Epithelial cell of prostate (primary cell): ENCODE measurements at regions not wholly inside any gene's neighbourhood (a gene's known extent, or its start where the extent isn't known, plus 50 kb on each side); places are given as distances from the start of the nearest gene placed in this dataset.

ENCODE experiments used
- DNase-seq: peaks from one replicate; pipeline ENCODE4 v3.0.0-alpha.2; 2011; ENCODE audit warnings: low read depth, low spot score
- H3K27ac ChIP-seq: fragments of 450-650 bp; 2 replicates; pipeline ENCODE4 v1.5.1; 2017; ENCODE audit warnings: mild to moderate bottlenecking

GRCh38 chr2:14255135-14255820 is 377.2 kb upstream of the LRATD1 start:
- no peak for DNase-seq
- H3K27ac ChIP-seq, result no peak overlapping the region

- H3K27ac ChIP-seq, result peak overlapping the region; percentile 76
- DNase-seq, result no peak
Observed at GRCh38 chr2:14256890-14257289, 375.6 kb upstream of the LRATD1 start.

- peak overlapping the region; percentile 76 for H3K27ac ChIP-seq
- DNase-seq, result no peak
Observed at GRCh38 chr2:14257801-14258507, 374.6 kb upstream of the LRATD1 start.

- H3K27ac ChIP-seq, result no peak overlapping the region
- DNase-seq, result no peak
Observed at GRCh38 chr2:14261771-14262170, 370.7 kb upstream of the LRATD1 start.

GRCh38 chr2:14263053-14263452 is 369.5 kb upstream of the LRATD1 start:
- no peak overlapping the region for H3K27ac ChIP-seq
- DNase-seq, result no peak

GRCh38 chr2:14270036-14270582 is 362.4 kb upstream of the LRATD1 start:
- H3K27ac ChIP-seq, result no peak overlapping the region
- DNase-seq, result no peak

- no peak for DNase-seq
- no peak overlapping the region for H3K27ac ChIP-seq
Observed at GRCh38 chr2:14272396-14273075, 360.0 kb upstream of the LRATD1 start.

- DNase-seq, result no peak
- no peak overlapping the region for H3K27ac ChIP-seq
Observed at GRCh38 chr2:14273650-14274049, 358.9 kb upstream of the LRATD1 start.

GRCh38 chr2:14284244-14284643 is 348.3 kb upstream of the LRATD1 start:
- no peak overlapping the region for H3K27ac ChIP-seq
- no peak for DNase-seq

GRCh38 chr2:14285812-14286211 is 346.7 kb upstream of the LRATD1 start:
- peak overlapping the region; percentile 11 for H3K27ac ChIP-seq
- DNase-seq, result peak; percentile 34

GRCh38 chr2:14288016-14288415 is 344.5 kb upstream of the LRATD1 start:
- H3K27ac ChIP-seq, result peak overlapping the region; percentile 63
- peak; percentile 98 for DNase-seq

- no peak for DNase-seq
- H3K27ac ChIP-seq, result no peak overlapping the region
Observed at GRCh38 chr2:14292964-14293363, 339.6 kb upstream of the LRATD1 start.

- H3K27ac ChIP-seq, result peak overlapping the region; percentile 85
- DNase-seq, result peak; percentile 98
Observed at GRCh38 chr2:14297340-14297739, 335.2 kb upstream of the LRATD1 start.

- peak overlapping the region; percentile 85 for H3K27ac ChIP-seq
- no peak for DNase-seq
Observed at GRCh38 chr2:14297906-14298305, 334.6 kb upstream of the LRATD1 start.

- no peak for DNase-seq
- H3K27ac ChIP-seq, result no peak overlapping the region
Observed at GRCh38 chr2:14301331-14301730, 331.2 kb upstream of the LRATD1 start.

- H3K27ac ChIP-seq, result no peak overlapping the region
- no peak for DNase-seq
Observed at GRCh38 chr2:14303366-14304115, 329.0 kb upstream of the LRATD1 start.

GRCh38 chr2:14304326-14304725 is 328.2 kb upstream of the LRATD1 start:
- H3K27ac ChIP-seq, result no peak overlapping the region

GRCh38 chr2:14306268-14306861 is 326.2 kb upstream of the LRATD1 start:
- no peak for DNase-seq
- no peak overlapping the region for H3K27ac ChIP-seq

More at GRCh38 chr2:14304326-14304725, 328.2 kb upstream of the LRATD1 start:
- no peak for DNase-seq

- H3K27ac ChIP-seq, result no peak overlapping the region
- DNase-seq, result no peak
Observed at GRCh38 chr2:14313341-14313740, 319.2 kb upstream of the LRATD1 start.

- no peak for DNase-seq
- no peak overlapping the region for H3K27ac ChIP-seq
Observed at GRCh38 chr2:14316594-14316993, 315.9 kb upstream of the LRATD1 start.
